ENCODE measurements at regions not wholly inside any gene's neighbourhood (a gene's known extent, or its start where the extent isn't known, plus 50 kb on each side); places are given as distances from the start of the nearest gene placed in this dataset.

- CTCF ChIA-PET: no interaction called here
- 88% methylated on average over 6 of the region's 6 CpGs for WGBS (ENCODE audit: insufficient coverage)
- Histone ChIP-seq H3K36me3 (ENCODE audit: control insufficient read depth in 4 of 4, insufficient read depth in 4 of 4, low read length in 3 of 4) (no peaks in the 10 kb centered on the region), H3K27ac (ENCODE audit: insufficient read depth in 1 of 2, low read depth in 1 of 2, low read length in 2 of 2, poor library complexity in 1 of 2, severe bottlenecking in 2 of 2) (no peak overlapping the region), H3K4me1 (ENCODE audit: control extremely low read depth in 1 of 4, control insufficient read depth in 4 of 4, insufficient read depth in 4 of 4, low read length in 3 of 4) (no peaks in the 10 kb centered on the region), H3K27me3 (replicated peaks in 2 of 5; ENCODE audit: control insufficient read depth in 4 of 5, insufficient read depth in 5 of 5, low read length in 4 of 5) (no peaks in the 10 kb centered on the region), H3K4me3 (ENCODE audit: control insufficient read depth in 1 of 7, extremely low read depth in 1 of 7, insufficient read depth in 4 of 7, low read depth in 2 of 7, low read length in 6 of 7) (no peak overlapping the region), H3K9me3 (ENCODE audit: control extremely low read depth in 1 of 5, control insufficient read depth in 4 of 5, insufficient read depth in 2 of 5, low read depth in 1 of 5, low read length in 4 of 5) (no peaks in the 10 kb centered on the region)
- DNase-seq: no peak
- POLR2A ChIA-PET: no interaction called here
These were observed 605.4 kb downstream of the ISL1 start for GRCh38 chr5:51988634-51989033.

DNA sequence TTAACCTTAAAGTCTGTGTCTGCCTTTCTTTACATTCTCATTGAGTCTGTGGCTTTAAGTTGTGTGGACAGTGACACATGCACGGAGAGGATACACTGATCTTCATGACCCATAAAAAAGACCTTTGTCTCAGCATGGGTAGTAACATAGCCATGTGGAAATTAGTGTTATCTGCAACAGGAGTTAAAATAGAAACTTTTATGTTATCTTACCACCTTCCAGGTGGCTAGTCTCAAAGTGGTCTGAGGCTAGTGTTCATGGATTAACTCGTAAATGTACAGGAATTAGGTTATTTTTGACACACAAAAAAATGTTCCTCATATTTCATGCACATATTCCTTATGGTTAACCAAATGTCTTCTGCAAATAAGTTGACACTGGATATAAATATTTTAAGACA is 607.0 kb downstream of the ISL1 start:
- ChIA-PET CTCF (no interaction called here), POLR2A (no interaction called here)
- WGBS (ENCODE audit: insufficient coverage): 100% methylated on average over 1 of the region's 2 CpGs

GRCh38 chr5:51990661-51991180 is 607.5 kb downstream of the ISL1 start:
- ChIA-PET CTCF (no interaction called here), POLR2A (no interaction called here)
- H3K4me1 ChIP-seq (ENCODE audit: control extremely low read depth in 1 of 4, control insufficient read depth in 4 of 4, insufficient read depth in 4 of 4, low read length in 3 of 4): no peaks in the 10 kb centered on the region
- no peaks in the 10 kb centered on the region for H3K36me3 ChIP-seq (ENCODE audit: control insufficient read depth in 4 of 4, insufficient read depth in 4 of 4, low read length in 3 of 4)
- H3K27me3 ChIP-seq (replicated peaks in 2 of 5; ENCODE audit: control insufficient read depth in 4 of 5, insufficient read depth in 5 of 5, low read length in 4 of 5): no peaks in the 10 kb centered on the region
- DNase-seq: no peak
- no peak overlapping the region for H3K4me3 ChIP-seq (ENCODE audit: control insufficient read depth in 1 of 7, extremely low read depth in 1 of 7, insufficient read depth in 4 of 7, low read depth in 2 of 7, low read length in 6 of 7)
- WGBS (ENCODE audit: insufficient coverage): 88% methylated on average over 1 of the region's 1 CpG
- no peaks in the 10 kb centered on the region for H3K9me3 ChIP-seq (ENCODE audit: control extremely low read depth in 1 of 5, control insufficient read depth in 4 of 5, insufficient read depth in 2 of 5, low read depth in 1 of 5, low read length in 4 of 5)
- H3K27ac ChIP-seq (ENCODE audit: insufficient read depth in 1 of 2, low read depth in 1 of 2, low read length in 2 of 2, poor library complexity in 1 of 2, severe bottlenecking in 2 of 2): no peak overlapping the region

More for the DNA sequence above, 607.0 kb downstream of the ISL1 start:
- Histone ChIP-seq H3K36me3 (ENCODE audit: control insufficient read depth in 4 of 4, insufficient read depth in 4 of 4, low read length in 3 of 4) (no peaks in the 10 kb centered on the region), H3K4me1 (ENCODE audit: control extremely low read depth in 1 of 4, control insufficient read depth in 4 of 4, insufficient read depth in 4 of 4, low read length in 3 of 4) (no peaks in the 10 kb centered on the region), H3K4me3 (ENCODE audit: control insufficient read depth in 1 of 7, extremely low read depth in 1 of 7, insufficient read depth in 4 of 7, low read depth in 2 of 7, low read length in 6 of 7) (no peak overlapping the region), H3K27ac (ENCODE audit: insufficient read depth in 1 of 2, low read depth in 1 of 2, low read length in 2 of 2, poor library complexity in 1 of 2, severe bottlenecking in 2 of 2) (no peak overlapping the region), H3K27me3 (replicated peaks in 2 of 5; ENCODE audit: control insufficient read depth in 4 of 5, insufficient read depth in 5 of 5, low read length in 4 of 5) (no peaks in the 10 kb centered on the region), H3K9me3 (ENCODE audit: control extremely low read depth in 1 of 5, control insufficient read depth in 4 of 5, insufficient read depth in 2 of 5, low read depth in 1 of 5, low read length in 4 of 5) (no peaks in the 10 kb centered on the region)
- no peak for DNase-seq

DNA sequence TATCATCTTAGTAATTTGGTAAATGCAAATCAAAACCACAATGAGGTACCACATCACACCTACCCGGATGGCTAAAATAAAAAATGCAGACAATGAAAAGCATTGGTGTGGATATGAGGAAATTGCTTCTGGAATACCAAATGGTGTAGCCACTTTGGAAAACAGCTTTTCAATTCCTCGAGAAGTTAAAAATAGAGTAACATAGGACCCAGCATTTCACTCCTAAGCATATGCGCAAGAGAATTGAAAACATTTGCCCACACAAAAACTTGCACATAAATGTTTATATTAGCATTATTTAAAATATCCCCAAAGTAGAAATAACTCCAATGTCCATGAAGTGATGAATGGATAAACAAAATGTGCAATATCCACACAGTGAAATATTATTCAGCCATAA is 608.7 kb downstream of the ISL1 start:
- no peaks in the 10 kb centered on the region for H3K9me3 ChIP-seq (ENCODE audit: control extremely low read depth in 1 of 5, control insufficient read depth in 4 of 5, insufficient read depth in 2 of 5, low read depth in 1 of 5, low read length in 4 of 5)
- H3K4me3 ChIP-seq (ENCODE audit: control insufficient read depth in 1 of 7, extremely low read depth in 1 of 7, insufficient read depth in 4 of 7, low read depth in 2 of 7, low read length in 6 of 7): no peak overlapping the region
- H3K27me3 ChIP-seq (replicated peaks in 2 of 5; ENCODE audit: control insufficient read depth in 4 of 5, insufficient read depth in 5 of 5, low read length in 4 of 5): no peaks in the 10 kb centered on the region
- ChIA-PET CTCF (no interaction called here), POLR2A (no interaction called here)
- no peak overlapping the region for H3K27ac ChIP-seq (ENCODE audit: insufficient read depth in 1 of 2, low read depth in 1 of 2, low read length in 2 of 2, poor library complexity in 1 of 2, severe bottlenecking in 2 of 2)
- no CpG with 5 or more reads among the region's 3 CpGs for WGBS (ENCODE audit: insufficient coverage)
- H3K4me1 ChIP-seq (ENCODE audit: control extremely low read depth in 1 of 4, control insufficient read depth in 4 of 4, insufficient read depth in 4 of 4, low read length in 3 of 4): no peaks in the 10 kb centered on the region
- DNase-seq: no peak
- H3K36me3 ChIP-seq (ENCODE audit: control insufficient read depth in 4 of 4, insufficient read depth in 4 of 4, low read length in 3 of 4): no peaks in the 10 kb centered on the region

GRCh38 chr5:51995773-51996306 is 612.6 kb downstream of the ISL1 start:
- no peak overlapping the region for H3K27ac ChIP-seq (ENCODE audit: insufficient read depth in 1 of 2, low read depth in 1 of 2, low read length in 2 of 2, poor library complexity in 1 of 2, severe bottlenecking in 2 of 2)
- H3K9me3 ChIP-seq (ENCODE audit: control extremely low read depth in 1 of 5, control insufficient read depth in 4 of 5, insufficient read depth in 2 of 5, low read depth in 1 of 5, low read length in 4 of 5): no peaks in the 10 kb centered on the region
- CTCF ChIA-PET: no interaction called here
- H3K4me1 ChIP-seq (ENCODE audit: control extremely low read depth in 1 of 4, control insufficient read depth in 4 of 4, insufficient read depth in 4 of 4, low read length in 3 of 4): no peaks in the 10 kb centered on the region
- no peaks in the 10 kb centered on the region for H3K36me3 ChIP-seq (ENCODE audit: control insufficient read depth in 4 of 4, insufficient read depth in 4 of 4, low read length in 3 of 4)
- POLR2A ChIA-PET: no interaction called here
- no peak for DNase-seq
- 98% methylated on average over 5 of the region's 5 CpGs for WGBS (ENCODE audit: insufficient coverage)
- no peaks in the 10 kb centered on the region for H3K27me3 ChIP-seq (replicated peaks in 2 of 5; ENCODE audit: control insufficient read depth in 4 of 5, insufficient read depth in 5 of 5, low read length in 4 of 5)
- H3K4me3 ChIP-seq (ENCODE audit: control insufficient read depth in 1 of 7, extremely low read depth in 1 of 7, insufficient read depth in 4 of 7, low read depth in 2 of 7, low read length in 6 of 7): no peak overlapping the region

DNA sequence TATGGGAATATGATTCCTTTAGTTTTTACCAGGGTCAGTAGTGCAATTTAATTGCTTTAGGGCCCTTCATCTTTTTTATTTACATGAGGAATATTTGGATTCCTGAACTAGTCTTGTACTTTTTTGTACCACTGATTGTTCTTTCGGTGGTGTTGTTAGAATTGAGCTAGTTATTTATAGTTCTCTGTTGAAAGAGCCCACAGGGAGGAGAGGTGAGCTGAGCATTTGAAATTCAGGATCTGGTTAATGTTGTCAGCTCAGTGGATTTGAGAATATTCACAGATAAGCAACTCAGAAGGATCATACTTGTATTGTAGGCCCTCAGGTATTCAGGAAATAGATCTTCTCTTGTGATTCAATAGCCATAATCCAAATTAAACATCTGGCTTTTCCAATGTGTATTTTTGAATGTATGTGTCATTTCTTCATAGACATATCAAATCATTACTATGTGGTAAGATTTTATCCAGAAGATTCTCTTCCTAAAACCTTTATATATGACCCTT is 613.2 kb downstream of the ISL1 start:
- H3K4me1 ChIP-seq (ENCODE audit: control extremely low read depth in 1 of 4, control insufficient read depth in 4 of 4, insufficient read depth in 4 of 4, low read length in 3 of 4): no peaks in the 10 kb centered on the region
- POLR2A ChIA-PET: no interaction called here
- DNase-seq: no peak
- no peak overlapping the region for H3K4me3 ChIP-seq (ENCODE audit: control insufficient read depth in 1 of 7, extremely low read depth in 1 of 7, insufficient read depth in 4 of 7, low read depth in 2 of 7, low read length in 6 of 7)
- no CpG with 5 or more reads among the region's 1 CpG for WGBS (ENCODE audit: insufficient coverage)
- CTCF ChIA-PET: no interaction called here
- H3K27ac ChIP-seq (ENCODE audit: insufficient read depth in 1 of 2, low read depth in 1 of 2, low read length in 2 of 2, poor library complexity in 1 of 2, severe bottlenecking in 2 of 2): no peak overlapping the region
- no peaks in the 10 kb centered on the region for H3K36me3 ChIP-seq (ENCODE audit: control insufficient read depth in 4 of 4, insufficient read depth in 4 of 4, low read length in 3 of 4)
- no peaks in the 10 kb centered on the region for H3K9me3 ChIP-seq (ENCODE audit: control extremely low read depth in 1 of 5, control insufficient read depth in 4 of 5, insufficient read depth in 2 of 5, low read depth in 1 of 5, low read length in 4 of 5)
- H3K27me3 ChIP-seq (replicated peaks in 2 of 5; ENCODE audit: control insufficient read depth in 4 of 5, insufficient read depth in 5 of 5, low read length in 4 of 5): no peaks in the 10 kb centered on the region

- no peak overlapping the region for H3K27ac ChIP-seq (ENCODE audit: insufficient read depth in 1 of 2, low read depth in 1 of 2, low read length in 2 of 2, poor library complexity in 1 of 2, severe bottlenecking in 2 of 2)
- H3K4me1 ChIP-seq (ENCODE audit: control extremely low read depth in 1 of 4, control insufficient read depth in 4 of 4, insufficient read depth in 4 of 4, low read length in 3 of 4): no peaks in the 10 kb centered on the region
- no peaks in the 10 kb centered on the region for H3K36me3 ChIP-seq (ENCODE audit: control insufficient read depth in 4 of 4, insufficient read depth in 4 of 4, low read length in 3 of 4)
- CTCF ChIA-PET: no interaction called here
- no peak overlapping the region for H3K4me3 ChIP-seq (ENCODE audit: control insufficient read depth in 1 of 7, extremely low read depth in 1 of 7, insufficient read depth in 4 of 7, low read depth in 2 of 7, low read length in 6 of 7)
- POLR2A ChIA-PET: no interaction called here
- no peak for DNase-seq
- H3K27me3 ChIP-seq (replicated peaks in 2 of 5; ENCODE audit: control insufficient read depth in 4 of 5, insufficient read depth in 5 of 5, low read length in 4 of 5): no peaks in the 10 kb centered on the region
- no peaks in the 10 kb centered on the region for H3K9me3 ChIP-seq (ENCODE audit: control extremely low read depth in 1 of 5, control insufficient read depth in 4 of 5, insufficient read depth in 2 of 5, low read depth in 1 of 5, low read length in 4 of 5)
These were observed 614.3 kb downstream of the ISL1 start for GRCh38 chr5:51997500-51997899.
